SH-SY5Y (cell line): ENCODE measurements at regions not wholly inside any gene's neighbourhood (a gene's known extent, or its start where the extent isn't known, plus 50 kb on each side); places are given as distances from the start of the nearest gene placed in this dataset.

ENCODE experiments used
- GATA2 ChIP-seq: IDR thresholded peaks from 2 replicates; pipeline ENCODE4 v1.6.1; 2011; ENCODE audit warnings: mild to moderate bottlenecking, low read depth, low read length
- GATA3 ChIP-seq: IDR thresholded peaks from 2 replicates; pipeline ENCODE4 v1.6.1; 2011; ENCODE audit warnings: low read depth, mild to moderate bottlenecking, low read length, moderate library complexity

GRCh38 chrX:23578079-23578478 lies 89.2 kb upstream of the PRDX4 start:
- TF ChIP-seq GATA2, result no peak
- TF ChIP-seq GATA3, result no peak
